Adipose tissue (tissue), 3 donors: ENCODE measurements at regions not wholly inside any gene's neighbourhood (a gene's known extent, or its start where the extent isn't known, plus 50 kb on each side); places are given as distances from the start of the nearest gene placed in this dataset.

Experiments used
- H3K27ac ChIP-seq: one replicate; pipeline ENCODE4 v1.5.1; 2013; ENCODE audit warnings: low read depth, low read length
- WGBS, 3 donors: extraction: QIAGEN DNeasy Blood & Tissue Kit; methylation state at CpG; one replicate each; pipeline ENCODE4 v1.1.7; 2013; 5-methylcytosine and 5-hydroxymethylcytosine counted together
- donor health status: healthy with polysubstance abuse.
- donor health status: Bipolar disorder and iron deficiency.
- donor health status: healthy.

DNA sequence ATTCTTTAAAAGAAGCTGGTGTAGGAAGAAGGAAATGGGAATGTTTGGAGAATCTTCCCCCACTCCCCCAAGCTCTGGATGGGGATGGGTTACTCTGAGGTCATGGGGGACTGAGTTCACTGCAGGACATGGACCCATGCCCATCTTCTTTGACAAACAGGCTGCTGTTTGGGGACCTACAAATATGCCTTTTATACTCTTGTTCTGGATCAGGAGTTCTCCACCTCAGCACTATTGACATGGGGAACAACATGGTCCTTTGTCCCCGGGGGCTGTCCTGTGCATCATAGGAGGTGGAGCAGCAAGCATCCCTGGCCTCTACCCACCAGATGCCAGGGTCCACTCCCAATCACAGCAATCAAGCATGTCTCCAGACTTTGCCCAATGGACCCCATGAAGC is 365.8 kb upstream of the C1orf174 start:
- WGBS, 3 donors: 78 to 87% (median 83%) methylated on average over 1 of the region's 1 CpG
- H3K27ac ChIP-seq: no peak overlapping the region

DNA sequence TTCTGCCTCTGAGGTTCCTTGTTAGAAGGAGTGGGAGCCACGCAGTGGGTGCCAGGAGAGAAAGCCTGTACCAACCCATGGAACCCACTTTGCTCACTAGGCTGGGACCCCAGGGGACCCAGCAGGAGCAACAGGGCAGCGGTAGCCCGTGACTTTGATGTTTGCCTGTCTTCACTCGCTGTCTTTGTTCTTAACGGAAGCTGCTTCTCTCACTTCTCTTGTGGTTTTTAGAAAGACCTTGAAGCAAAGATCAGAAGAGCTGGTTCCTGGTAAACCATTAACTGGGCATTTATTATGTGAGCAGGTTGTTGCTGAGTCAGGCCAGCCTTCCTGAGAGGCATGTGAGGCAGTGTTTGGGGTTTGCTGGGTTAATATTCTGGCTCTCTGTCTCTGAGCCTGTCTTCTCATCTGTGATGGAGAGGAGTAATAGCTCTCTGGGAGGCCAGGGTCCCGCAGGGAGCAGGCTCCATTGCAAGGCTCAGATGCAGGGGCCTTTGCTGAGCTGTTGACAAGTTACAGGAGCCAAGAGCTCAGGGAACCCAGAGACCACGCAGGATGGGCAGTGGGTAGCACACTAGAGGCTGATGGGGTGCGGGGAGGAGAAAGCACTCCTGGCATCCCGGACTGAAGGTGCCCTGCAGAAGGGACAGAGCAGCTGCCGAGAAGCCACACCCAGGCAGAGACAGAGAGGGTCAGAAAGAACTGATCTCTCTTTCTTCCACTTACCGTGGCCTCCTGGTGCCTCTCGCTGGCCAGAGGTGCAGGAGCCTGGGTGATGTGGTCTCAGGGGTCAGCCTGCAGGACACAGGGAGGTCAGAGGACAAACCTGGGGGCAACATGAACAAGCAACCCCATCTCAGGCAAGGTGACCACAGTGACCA is 367.5 kb upstream of the C1orf174 start:
- 27 to 64% (median 60%) methylated on average over 12 of the region's 12 CpGs for WGBS, 3 donors
- no peak overlapping the region for H3K27ac ChIP-seq

DNA sequence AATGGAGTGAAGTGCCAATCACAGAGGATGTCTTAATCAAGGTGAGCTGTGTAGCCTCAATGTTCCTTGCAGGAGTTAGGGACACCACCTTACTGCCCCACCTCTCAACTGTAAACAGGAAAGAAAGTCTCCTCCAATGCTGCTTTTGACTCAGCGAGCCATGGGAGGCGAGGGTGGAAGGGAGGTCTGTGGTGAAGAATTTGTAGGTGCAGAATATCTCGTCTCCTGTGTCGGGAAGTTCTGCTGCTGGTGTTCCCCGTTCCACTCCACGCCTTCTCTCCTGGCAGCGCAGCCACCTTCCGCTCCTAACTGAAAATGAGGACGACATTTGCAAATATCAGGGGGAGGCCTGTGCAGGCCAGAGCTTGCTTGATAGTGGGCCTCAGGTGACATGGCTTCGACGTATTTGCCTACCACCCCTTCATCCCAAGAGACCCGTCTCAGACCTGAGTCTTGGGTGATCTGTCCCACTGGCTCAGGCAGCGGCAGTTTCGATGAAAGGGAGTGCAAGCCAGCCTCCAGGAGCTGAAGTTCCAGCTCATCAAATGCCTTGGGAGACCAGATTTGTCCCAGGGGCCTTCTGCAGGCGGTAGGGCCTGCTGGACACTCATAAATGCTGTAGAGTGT is 368.3 kb upstream of the C1orf174 start:
- WGBS, 3 donors: 80 to 88% (median 82%) methylated on average over 15 of the region's 15 CpGs

DNA sequence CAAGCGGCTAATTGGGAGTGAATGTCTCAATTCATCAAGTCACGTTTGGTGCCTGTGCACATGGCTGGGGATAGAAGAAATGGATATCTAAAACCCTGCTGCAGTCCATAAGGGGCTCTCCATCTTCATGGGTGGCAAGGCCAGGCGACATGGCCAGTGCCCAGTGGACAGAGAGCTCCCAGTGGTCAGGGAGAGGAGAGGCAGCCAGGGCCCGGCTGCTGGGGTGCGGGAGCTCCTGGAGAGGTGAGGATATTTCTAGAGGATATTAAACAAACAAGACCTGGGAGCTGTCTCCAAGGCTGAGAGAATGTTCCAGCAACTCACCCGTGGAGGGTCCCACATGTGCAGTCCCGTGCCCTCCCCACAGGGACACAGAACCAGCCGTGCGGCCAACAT is 368.8 kb upstream of the C1orf174 start:
- no peak overlapping the region for H3K27ac ChIP-seq
- WGBS, 3 donors: 70 to 77% (median 72%) methylated on average over 9 of the region's 9 CpGs

More for the DNA sequence above, 368.3 kb upstream of the C1orf174 start:
- H3K27ac ChIP-seq: no peak overlapping the region

DNA sequence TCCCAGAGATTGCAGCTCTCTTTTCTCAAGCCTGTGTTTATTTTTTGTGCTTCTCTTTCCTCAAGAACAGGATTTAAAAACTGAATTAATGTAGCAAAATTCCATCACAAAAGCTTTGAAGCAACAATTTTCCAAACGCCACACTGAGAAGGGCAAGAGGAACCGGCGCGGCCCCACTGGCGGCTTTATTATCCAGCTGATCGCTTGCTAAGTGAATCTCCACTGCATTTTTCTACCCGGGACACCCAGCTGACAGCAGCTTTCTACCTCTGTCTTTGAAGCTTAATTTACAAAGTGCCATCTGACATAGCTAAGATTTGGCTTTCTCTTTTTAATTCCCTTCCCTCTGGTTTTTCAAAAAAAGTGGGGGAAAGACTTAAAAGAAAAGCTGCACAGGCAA is 369.3 kb upstream of the C1orf174 start:
- WGBS, 3 donors: 52 to 71% (median 58%) methylated on average over 7 of the region's 7 CpGs
- no peak overlapping the region for H3K27ac ChIP-seq

DNA sequence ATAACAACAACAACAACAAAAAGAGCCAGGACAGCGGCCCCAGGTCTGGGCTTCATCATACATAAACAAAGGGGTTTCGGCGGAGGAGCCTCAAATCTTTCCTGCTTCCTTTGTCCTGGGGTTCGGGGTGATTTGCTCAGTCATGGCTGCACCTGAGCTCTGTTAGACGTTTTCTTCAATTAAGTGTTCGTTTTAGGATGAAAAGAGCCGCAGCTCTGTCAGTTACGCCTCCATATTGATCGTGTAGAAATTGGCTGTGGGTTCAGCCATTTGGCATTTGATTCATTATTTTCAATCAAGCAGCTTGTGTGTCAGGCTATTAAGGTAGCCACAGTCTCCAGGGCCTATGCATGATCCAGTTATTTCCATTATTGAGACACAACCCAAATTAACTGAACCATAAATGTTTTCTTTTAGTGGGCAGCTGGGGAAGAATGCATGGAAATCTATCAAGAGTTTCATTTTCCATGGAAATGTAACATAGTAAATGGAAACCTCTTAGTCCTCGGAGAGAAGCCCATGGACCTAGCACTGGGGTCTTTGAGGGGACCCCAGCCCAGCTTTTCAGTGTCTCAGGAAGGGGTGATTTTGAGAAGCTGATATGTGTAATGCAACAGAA is 370.0 kb upstream of the C1orf174 start:
- no peak overlapping the region for H3K27ac ChIP-seq

DNA sequence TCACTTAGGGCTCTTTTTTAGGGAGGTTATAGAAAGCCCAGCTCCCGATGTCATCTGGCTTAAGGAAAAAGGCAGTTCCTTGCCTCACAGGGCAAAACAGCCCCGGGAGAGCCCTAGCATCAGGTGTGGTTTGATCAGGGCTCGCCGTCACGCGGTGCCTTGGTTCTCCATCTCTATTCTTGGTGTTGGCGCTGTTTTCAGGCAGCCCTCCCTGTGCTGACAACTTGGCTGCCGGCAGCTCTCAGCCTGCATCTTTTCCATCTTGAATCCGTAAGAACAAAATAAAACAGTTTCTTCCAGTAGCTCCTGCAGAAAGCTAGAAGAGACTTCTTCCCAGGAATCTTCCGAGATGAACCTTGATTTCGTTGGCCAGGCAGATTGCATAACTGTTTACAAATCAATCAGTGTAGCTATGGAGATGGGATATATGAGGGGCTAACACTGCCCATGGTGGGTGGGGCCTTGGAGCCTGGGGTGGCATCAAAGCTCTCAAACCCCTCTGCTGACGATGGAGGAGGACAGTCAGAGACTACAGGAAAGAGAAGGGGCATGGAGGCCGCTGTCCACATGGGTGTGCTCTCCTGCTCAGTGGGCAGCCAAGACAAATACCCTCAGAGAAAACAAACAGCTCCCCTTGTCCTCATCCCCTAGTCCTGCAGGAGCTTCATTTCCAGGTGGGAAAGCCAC is 370.7 kb upstream of the C1orf174 start:
- no peak overlapping the region for H3K27ac ChIP-seq
- WGBS, 3 donors: 69 to 81% (median 78%) methylated on average over 13 of the region's 13 CpGs

More for the DNA sequence above, 370.0 kb upstream of the C1orf174 start:
- 69 to 82% (median 82%) methylated on average over 10 of the region's 10 CpGs for WGBS, 3 donors

DNA sequence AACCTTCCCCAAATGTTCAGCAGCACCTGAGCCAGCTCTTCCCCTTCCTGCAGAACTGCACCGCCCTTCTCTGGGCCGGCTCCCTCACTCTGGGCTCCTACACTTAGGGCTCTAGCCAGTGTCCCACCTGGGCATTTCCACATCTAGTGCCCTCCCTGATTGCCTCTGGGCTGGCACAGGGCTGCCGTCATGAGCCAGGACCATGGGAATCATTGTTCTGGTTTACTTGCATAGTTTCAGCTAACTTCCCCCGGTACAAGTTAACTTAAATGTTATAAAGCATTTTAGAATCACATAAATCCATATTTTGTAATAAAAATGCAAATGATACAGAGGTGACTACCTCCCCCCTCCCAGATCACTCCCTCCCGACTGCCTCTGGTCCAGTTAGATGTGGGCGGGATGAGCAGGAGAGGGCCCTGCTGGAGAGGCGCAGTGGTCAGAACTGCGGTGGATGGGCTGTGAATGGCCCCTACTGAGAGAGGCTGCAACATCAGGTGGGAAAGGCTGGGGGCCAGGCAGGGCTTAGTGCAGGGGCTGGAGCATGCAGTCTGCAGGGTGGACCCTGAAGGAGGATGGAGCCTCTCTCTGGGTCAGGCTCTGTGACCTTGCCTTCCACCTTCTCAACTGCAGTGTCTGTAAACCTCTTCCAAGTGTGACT is 371.4 kb upstream of the C1orf174 start:
- no peak overlapping the region for H3K27ac ChIP-seq
- 70 to 80% (median 73%) methylated on average over 8 of the region's 8 CpGs for WGBS, 3 donors

DNA sequence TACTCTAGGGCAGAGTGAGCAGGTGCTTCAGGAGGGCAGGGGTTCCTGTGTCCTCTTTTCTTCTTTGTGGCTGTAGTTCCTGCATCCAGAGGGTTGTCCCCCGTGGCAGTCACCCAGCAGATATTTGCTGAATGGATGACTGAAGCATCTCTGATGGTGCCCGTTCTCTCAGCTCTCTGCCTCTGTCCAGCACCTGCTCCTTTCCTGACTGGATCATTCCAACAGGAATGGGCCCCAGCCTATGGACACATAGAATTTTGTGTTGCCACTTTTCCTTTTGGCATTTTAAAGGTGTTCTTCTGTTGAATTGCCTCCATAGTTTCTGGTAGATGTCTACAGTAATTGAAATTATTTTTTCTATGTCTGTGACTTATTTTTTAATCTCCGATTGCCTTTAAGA is 372.5 kb upstream of the C1orf174 start:
- WGBS, 3 donors: 48 to 55% (median 52%) methylated on average over 3 of the region's 3 CpGs

DNA sequence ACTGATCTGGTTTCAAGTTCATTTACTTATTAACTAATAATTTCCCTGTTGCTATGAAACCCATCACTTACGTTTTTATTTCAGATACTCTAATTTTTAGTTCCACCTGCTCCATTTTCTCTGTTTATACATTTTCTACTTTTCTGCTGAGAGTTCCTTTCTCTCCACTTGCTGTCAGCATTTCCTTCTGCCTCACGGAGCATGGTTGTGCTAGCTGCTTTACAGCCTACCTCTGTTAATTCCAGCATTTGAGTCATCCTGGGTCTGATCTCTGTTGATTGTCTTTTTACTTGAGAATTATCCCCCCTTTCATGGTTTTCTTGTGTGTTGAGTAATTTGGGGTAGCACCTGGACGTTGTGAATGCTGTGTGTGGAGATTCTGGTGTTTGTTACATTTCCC is 373.2 kb upstream of the C1orf174 start:
- H3K27ac ChIP-seq: no peak overlapping the region
- WGBS, 3 donors: 43 to 52% (median 48%) methylated on average over 3 of the region's 3 CpGs

More for the DNA sequence above, 372.5 kb upstream of the C1orf174 start:
- no peak overlapping the region for H3K27ac ChIP-seq

DNA sequence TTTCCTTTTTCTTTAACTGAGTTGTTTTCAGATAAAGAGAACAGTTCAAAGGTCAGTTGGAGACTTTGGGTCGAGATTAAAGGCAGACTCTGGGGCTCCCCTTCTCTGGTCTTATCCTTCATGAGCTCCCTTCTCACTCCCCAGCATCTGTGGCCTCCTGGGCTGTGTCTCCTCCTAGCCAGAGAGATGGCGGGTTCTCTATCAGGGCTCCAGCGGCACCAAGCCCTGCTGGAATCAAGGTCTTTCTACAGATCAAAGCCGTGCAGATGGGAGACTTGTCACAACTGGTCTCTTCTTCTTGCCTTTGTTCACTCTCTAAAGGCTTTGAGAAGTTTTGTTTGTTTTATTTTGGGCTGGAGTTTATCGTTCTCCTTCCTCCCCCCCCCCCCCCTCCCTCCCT is 373.7 kb upstream of the C1orf174 start:
- 34 to 50% (median 47%) methylated on average over 5 of the region's 5 CpGs for WGBS, 3 donors
- H3K27ac ChIP-seq: no peak overlapping the region

DNA sequence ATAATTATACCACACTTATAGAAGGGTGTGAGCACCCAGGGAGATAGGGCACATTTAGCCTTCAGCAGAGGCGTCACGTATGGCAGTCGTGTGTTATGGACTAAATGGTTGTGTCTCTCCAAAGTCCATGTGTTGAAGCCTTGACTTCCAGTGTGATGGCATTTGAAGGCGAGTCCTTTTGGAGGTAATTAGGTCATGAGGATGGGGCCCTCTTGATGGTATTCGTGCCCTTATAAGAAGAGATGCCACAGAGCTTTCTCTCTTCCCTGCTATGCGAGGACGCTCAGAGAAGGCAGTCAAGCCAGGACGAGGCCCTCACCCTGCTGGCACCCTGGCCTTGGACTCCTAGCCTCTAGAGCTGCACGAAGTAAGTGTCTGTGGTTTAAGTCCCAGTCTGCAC is 375.0 kb upstream of the C1orf174 start:
- 87 to 91% (median 88%) methylated on average over 9 of the region's 9 CpGs for whole genome bisulfite sequencing, 3 donors
- H3K27ac ChIP-seq: no peak overlapping the region

DNA sequence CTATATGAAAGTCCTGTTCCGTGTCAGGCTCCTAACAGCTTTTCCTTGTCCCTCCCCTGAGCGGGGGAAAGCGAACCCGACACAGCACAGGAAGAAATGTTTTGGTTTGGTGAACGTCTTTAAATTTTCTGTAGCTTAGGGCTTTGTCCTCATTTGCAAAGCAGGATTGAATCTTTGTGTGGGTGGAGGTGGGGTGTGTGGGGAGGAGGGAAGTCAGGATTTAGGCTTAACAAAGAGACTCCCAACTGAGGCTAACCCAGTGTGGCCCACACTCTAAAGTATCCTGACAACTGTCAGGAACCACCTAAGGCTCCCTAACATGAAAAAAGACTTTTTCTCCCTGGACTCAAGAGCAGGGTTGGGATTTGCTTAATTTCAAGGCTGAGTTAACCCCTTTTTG is 376.2 kb upstream of the C1orf174 start:
- 16 to 33% (median 18%) methylated on average over 5 of the region's 5 CpGs for WGBS, 3 donors
- H3K27ac ChIP-seq: no peak overlapping the region

DNA sequence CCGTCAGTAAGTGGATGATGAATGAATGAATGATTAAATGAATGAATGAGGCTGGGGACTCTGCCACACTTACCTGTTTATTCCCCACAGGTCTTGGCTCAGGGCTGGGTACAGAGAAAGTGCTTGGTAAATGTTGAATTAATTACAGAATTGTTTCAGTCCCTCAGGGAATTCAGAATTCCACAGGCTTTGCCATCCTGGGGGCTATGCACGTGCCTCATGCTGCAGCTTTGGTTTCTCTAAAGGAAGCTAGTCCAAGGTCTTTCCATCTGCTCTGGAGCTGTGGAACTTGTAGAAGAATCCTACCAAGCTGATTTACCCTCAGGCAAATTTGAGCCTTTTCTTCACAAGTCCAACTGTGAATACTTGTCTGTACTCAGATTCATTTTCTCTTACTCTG is 376.8 kb upstream of the AJAP1 start:
- no peak overlapping the region for H3K27ac ChIP-seq

DNA sequence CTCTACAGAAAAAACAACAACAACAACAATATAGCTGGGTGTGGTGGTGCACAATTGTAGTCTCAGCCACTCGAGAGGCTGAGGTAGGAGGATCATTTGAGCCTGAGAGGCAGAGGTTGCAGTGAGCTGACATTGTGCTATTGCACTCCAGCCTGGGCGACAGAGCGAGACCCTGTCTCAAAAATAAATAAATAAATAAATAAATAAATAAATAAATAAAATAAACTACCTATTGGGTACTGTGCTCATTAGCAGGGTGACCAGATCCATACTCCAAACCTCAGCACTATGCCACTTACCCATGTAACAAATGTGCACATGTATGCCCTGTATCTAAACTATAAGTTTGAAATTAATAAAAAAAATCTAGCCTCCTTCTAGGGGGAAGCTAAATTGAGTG is 369.4 kb upstream of the AJAP1 start:
- WGBS, 3 donors: 70 to 88% (median 85%) methylated on average over 3 of the region's 3 CpGs
- H3K27ac ChIP-seq: no peak overlapping the region

More for the DNA sequence above, 376.8 kb upstream of the AJAP1 start:
- 62 to 67% (median 63%) methylated on average over 2 of the region's 2 CpGs for WGBS, 3 donors

DNA sequence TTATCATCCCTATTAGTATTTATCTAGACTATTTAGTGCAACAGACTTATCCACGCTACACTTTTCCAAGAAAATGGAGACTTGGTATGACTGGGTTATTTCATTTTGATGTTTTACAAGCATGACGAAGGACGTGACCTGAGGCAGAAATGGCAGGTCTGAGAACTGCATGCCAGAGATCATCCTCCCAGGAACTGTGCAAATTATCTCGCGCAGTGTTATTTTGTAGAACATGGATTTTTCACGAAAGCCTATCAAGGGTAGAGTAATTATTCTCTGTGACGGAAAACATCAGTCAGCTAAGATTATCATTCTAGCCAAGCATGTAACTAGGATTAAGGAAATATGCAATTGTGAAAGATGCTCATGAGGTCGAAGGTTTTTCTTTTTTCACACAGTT is 361.5 kb upstream of the AJAP1 start:
- no peak overlapping the region for H3K27ac ChIP-seq
- 48 to 62% (median 57%) methylated on average over 8 of the region's 8 CpGs for WGBS, 3 donors

DNA sequence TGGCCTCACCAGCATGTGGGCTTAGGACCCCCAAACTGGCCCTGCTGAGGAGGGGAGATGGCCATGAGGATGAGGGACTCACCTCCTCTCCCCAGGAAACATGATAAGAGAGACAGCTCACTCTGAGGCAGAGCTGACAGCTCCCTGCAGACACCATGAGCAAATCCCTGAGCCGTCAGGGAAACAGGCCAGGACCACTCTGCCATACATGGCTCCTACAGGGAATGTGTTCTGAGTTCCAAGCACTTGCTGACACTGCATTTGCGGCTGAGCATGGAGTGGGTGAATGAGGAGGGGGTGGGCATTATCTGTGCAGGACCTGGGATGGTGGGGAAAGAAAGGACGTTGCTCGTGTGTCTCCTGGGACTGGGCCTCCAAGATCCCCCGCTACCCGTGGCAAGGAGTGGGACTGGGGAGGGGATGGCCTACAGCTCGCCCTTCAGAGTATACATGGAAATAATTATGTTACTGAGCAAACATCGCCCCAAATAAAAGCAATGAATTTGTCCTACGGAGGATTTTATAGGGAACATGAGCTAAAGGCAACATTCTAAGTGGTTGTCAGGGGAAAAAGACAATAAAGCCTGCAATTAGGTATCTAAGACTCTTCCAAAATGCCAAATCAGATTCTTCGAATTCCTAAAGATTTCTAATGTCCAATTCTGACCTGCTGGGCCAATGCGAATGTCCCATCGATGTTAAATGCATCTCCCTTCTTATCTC is 355.9 kb upstream of the AJAP1 start:
- 62 to 71% (median 69%) methylated on average over 12 of the region's 12 CpGs for WGBS, 3 donors
- H3K27ac ChIP-seq: no peak overlapping the region

DNA sequence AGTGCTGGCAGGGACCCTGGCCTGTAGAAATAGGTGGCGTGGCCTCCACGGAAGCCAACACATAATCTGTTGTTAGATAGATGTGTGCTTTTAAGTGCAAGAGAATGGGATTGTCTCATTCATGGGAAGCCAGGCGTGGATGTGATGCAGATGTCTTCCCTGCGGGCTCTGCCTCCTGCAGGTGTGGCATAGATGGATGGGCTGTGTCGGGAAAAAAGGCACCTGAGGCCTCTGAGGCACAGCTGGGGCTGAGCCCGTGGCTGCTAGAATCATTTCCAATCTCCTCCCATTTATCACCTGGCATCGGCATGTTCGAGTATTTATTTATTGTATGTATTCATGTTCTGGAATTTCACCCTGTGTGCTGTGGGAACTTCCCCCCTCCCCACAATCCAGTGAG is 353.4 kb upstream of the AJAP1 start:
- WGBS, 3 donors: 31 to 63% (median 48%) methylated on average over 8 of the region's 8 CpGs
- H3K27ac ChIP-seq: no peak overlapping the region
